ENCODE measurements at regions not wholly inside any gene's neighbourhood (a gene's known extent, or its start where the extent isn't known, plus 50 kb on each side); places are given as distances from the start of the nearest gene placed in this dataset.

- TF ChIP-seq CTCF (IDR thresholded peaks at IDR 0.05) (no peak), POLR2A (IDR thresholded peaks at IDR 0.05) (no peak)
These were observed 55.9 kb upstream of the BCL6 start for GRCh38 chr3:187801152-187801551.
